PC-3 (cell line): ENCODE measurements at regions not wholly inside any gene's neighbourhood (a gene's known extent, or its start where the extent isn't known, plus 50 kb on each side); places are given as distances from the start of the nearest gene placed in this dataset.

Experiments used
- ATAC-seq: fragments of 200-7000 bp; cut with Tn5 transposase; 2 replicates; pipeline ENCODE4 v1.9.1; 2020; ENCODE audit warnings: mild to moderate bottlenecking, moderate library complexity
- BruUV-seq: library from RNA; stranded (reverse); fragments of 400-500 nt; replicated peaks from 2 replicates; lab custom pipeline; 2021; lab: Mats Ljungman, UMichigan
- CTCF ChIA-PET: fragments of 300-600 bp; sonication (Branson Sonifier 250); formaldehyde crosslinking; loops from one replicate; lab custom pipeline; 2022; ENCODE audit warnings: antibody characterized with exemption; lab: Charles Lee
- POLR2A ChIA-PET: fragments of 300-600 bp; sonication (Branson Sonifier 250); formaldehyde crosslinking; loops from one replicate; lab custom pipeline; 2022; ENCODE audit warnings: antibody characterized with exemption; ENCODE audit not compliant: unreplicated experiment; lab: Charles Lee
- DNase-seq: peaks from one replicate; pipeline ENCODE4 v3.0.0-alpha.2; 2015
- H2AFZ ChIP-seq: fragments of 300-600 bp; sonication (generic); 2 replicates; pipeline ENCODE4 v1.6.0; 2016; ENCODE audit warnings: antibody characterized with exemption, low read length
- H3F3A ChIP-seq: fragments of 300-600 bp; sonication (generic); one replicate; pipeline ENCODE4 v1.6.0; 2017; ENCODE audit warnings: antibody characterized with exemption, low read length, control low read depth, mild to moderate bottlenecking; ENCODE audit not compliant: unreplicated experiment
- H3K27ac ChIP-seq: fragments of 300-600 bp; sonication (generic); 2 replicates; pipeline ENCODE4 v1.5.1; 2016; ENCODE audit warnings: mild to moderate bottlenecking, low read length
- H3K27me3 ChIP-seq: fragments of 300-600 bp; sonication (generic); 2 replicates; pipeline ENCODE4 v1.6.1; 2016; ENCODE audit warnings: low read length, mixed read lengths
- H3K36me3 ChIP-seq: fragments of 300-600 bp; sonication (generic); 2 replicates; pipeline ENCODE4 v1.6.1; 2016; ENCODE audit warnings: low read depth, mixed run types, low read length, mixed read lengths
- H3K4me1 ChIP-seq: fragments of 300-600 bp; sonication (generic); 2 replicates; pipeline ENCODE4 v1.5.1; 2016; ENCODE audit warnings: low read length; ENCODE audit not compliant: insufficient read depth
- H3K4me2 ChIP-seq: fragments of 300-600 bp; sonication (generic); 2 replicates; pipeline ENCODE4 v1.6.0; 2016; ENCODE audit warnings: low read length
- H3K4me3 ChIP-seq: fragments of 300-600 bp; sonication (generic); 2 replicates; pipeline ENCODE4 v1.5.1; 2016; ENCODE audit warnings: mild to moderate bottlenecking, low read length, mixed read lengths
- H3K79me2 ChIP-seq: fragments of 300-600 bp; sonication (generic); 2 replicates; pipeline ENCODE4 v1.6.1; 2017; ENCODE audit warnings: low read length, mixed read lengths
- H3K9ac ChIP-seq: fragments of 300-600 bp; sonication (generic); 2 replicates; pipeline ENCODE4 v1.6.0; 2016; ENCODE audit warnings: mild to moderate bottlenecking, low read length
- H3K9me2 ChIP-seq: fragments of 300-600 bp; sonication (generic); replicated peaks from 2 replicates; pipeline ENCODE4 v1.6.1; 2016; ENCODE audit warnings: mixed run types, low read length, mixed read lengths
- H3K9me3 ChIP-seq: fragments of 300-600 bp; sonication (generic); 2 replicates; pipeline ENCODE4 v1.6.1; 2016; ENCODE audit warnings: low read length, mixed read lengths
- H4K20me1 ChIP-seq: fragments of 300-600 bp; sonication (generic); 2 replicates; pipeline ENCODE4 v1.6.1; 2016; ENCODE audit warnings: low read length, mixed read lengths
- EZH2 ChIP-seq: fragments of 300-600 bp; sonication (generic); IDR thresholded peaks from one replicate; pipeline ENCODE4 v1.6.1; 2017; ENCODE audit warnings: antibody characterized with exemption, mild to moderate bottlenecking, low read length; ENCODE audit not compliant: unreplicated experiment
- EZH2phosphoT487 ChIP-seq: fragments of 300-600 bp; sonication (generic); IDR thresholded peaks from 2 replicates; pipeline ENCODE4 v1.6.1; 2018; ENCODE audit warnings: mild to moderate bottlenecking, antibody characterized with exemption, low read length, borderline replicate concordance
- intact Hi-C: fragments of 100-400 bp; cut with micrococcal nuclease; formaldehyde crosslinking; loops from 2 replicates; pipeline ENCODE4 v1.9.0; 2023
- TF ChIP-seq, protein P1 (sequence below): fragments of 300-600 bp; sonication (generic); conservative IDR thresholded peaks from 2 replicates; pipeline ENCODE4 v1.5.1; 2017; ENCODE audit warnings: antibody characterized with exemption, low read depth, mild to moderate bottlenecking, low read length

DNA sequence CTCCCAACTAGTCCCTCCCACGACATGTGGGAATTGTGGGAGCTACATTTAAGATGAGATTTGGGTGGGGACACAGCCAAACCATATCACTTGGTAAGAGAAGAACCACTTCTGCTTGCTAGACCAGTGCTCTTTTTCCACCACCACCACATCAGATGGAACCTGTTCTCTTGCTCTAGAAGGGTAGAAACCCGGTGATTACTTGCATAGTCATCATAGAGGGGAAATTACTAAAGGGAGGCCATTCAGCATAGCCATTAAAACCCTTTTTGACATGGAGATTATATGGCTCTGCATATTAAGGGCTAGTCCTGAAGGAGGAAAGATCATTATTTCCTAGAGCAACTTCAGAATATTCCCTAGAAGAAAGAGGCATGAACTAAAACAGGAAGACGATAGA is 1188.0 kb downstream of the CDH11 start:
- H3K9me2 ChIP-seq = no peaks in the 10 kb centered on the region
- no peaks in the 10 kb centered on the region for H3K36me3 ChIP-seq
- H2AFZ ChIP-seq = no peak overlapping the region
- H3K79me2 ChIP-seq = no peaks in the 10 kb centered on the region
- H3F3A ChIP-seq = no peaks in the 10 kb centered on the region
- no peak for ATAC-seq
- H3K9ac ChIP-seq = no peak overlapping the region
- BruUV-seq = no TSS peak
- ChIA-PET CTCF (no interaction called here), POLR2A (no interaction called here)
- no peak for DNase-seq
- no peaks in the 10 kb centered on the region for H3K4me1 ChIP-seq
- intact Hi-C loops = no loop called here
- no peaks in the 10 kb centered on the region for H3K9me3 ChIP-seq
- H3K27ac ChIP-seq = no peak overlapping the region
- TF ChIP-seq EZH2phosphoT487 (no peak), EZH2 (no peak)
- TF ChIP-seq, protein P1, sequence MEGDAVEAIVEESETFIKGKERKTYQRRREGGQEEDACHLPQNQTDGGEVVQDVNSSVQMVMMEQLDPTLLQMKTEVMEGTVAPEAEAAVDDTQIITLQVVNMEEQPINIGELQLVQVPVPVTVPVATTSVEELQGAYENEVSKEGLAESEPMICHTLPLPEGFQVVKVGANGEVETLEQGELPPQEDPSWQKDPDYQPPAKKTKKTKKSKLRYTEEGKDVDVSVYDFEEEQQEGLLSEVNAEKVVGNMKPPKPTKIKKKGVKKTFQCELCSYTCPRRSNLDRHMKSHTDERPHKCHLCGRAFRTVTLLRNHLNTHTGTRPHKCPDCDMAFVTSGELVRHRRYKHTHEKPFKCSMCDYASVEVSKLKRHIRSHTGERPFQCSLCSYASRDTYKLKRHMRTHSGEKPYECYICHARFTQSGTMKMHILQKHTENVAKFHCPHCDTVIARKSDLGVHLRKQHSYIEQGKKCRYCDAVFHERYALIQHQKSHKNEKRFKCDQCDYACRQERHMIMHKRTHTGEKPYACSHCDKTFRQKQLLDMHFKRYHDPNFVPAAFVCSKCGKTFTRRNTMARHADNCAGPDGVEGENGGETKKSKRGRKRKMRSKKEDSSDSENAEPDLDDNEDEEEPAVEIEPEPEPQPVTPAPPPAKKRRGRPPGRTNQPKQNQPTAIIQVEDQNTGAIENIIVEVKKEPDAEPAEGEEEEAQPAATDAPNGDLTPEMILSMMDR = no peak
- no peak overlapping the region for H3K4me2 ChIP-seq
- no peak overlapping the region for H3K4me3 ChIP-seq
- H3K27me3 ChIP-seq = peaks cover 15% of the 10 kb centered on the region; the same call in 1 of the 2 replicates
- H4K20me1 ChIP-seq = no peaks in the 10 kb centered on the region

DNA sequence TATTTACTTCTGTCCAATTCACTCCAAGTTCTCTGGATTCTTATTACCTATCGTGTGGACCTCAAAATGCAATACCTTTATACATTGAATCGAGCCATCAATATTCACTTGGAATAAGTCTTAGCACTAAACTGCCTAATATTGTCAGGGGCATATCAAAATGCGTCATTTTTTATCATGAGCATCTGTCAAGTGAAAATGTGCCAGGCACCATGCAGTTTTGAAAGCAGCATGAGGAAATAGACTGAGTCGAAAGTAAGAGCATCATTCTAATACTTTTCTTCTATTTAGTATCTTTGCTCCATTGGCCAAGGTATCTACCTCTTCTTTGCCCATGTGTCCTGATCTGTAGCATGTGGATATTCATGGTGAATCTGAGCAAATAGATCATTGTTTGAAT is 1193.4 kb downstream of the CDH11 start:
- POLR2A ChIA-PET = no interaction called here

DNA sequence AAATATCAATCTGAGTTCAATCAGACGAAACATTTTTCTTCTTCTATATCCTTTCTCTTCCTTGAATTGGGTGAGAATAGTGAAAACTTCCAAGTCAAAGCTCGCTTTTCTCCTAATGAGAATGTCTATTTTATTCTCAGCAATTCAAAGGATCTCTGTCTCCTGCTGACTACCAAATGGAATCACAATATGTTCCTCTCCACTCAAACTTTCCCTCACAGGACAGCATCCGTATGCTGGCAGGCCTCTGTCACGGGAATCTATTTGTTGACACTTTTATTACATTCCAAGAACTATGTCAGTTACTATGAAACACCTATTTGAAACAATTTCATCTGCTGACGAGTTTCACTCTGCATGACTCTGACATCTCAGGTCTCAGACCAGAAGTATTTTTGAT is 1196.6 kb downstream of the CDH11 start:
- intact Hi-C loops = no loop called here
- Histone ChIP-seq H3K4me2 (no peak overlapping the region), H2AFZ (no peak overlapping the region), H3K27ac (no peak overlapping the region), H3K9me2 (no peaks in the 10 kb centered on the region), H3K36me3 (no peaks in the 10 kb centered on the region), H3K27me3 (peaks cover 14% of the 10 kb centered on the region; the same call in 1 of the 2 replicates), H3K79me2 (no peaks in the 10 kb centered on the region), H3F3A (no peaks in the 10 kb centered on the region), H3K4me3 (no peak overlapping the region), H4K20me1 (no peaks in the 10 kb centered on the region), H3K9me3 (no peaks in the 10 kb centered on the region), H3K4me1 (no peaks in the 10 kb centered on the region), H3K9ac (no peak overlapping the region)
- ATAC-seq (no peak), DNase-seq (no peak)
- CTCF ChIA-PET = no interaction called here
- POLR2A ChIA-PET = no interaction called here
- TF ChIP-seq EZH2 (no peak), EZH2phosphoT487 (no peak)
- TF ChIP-seq, protein P1 = no peak
- no TSS peak for BruUV-seq

More for the DNA sequence above, 1193.4 kb downstream of the CDH11 start:
- Histone ChIP-seq H3K4me1 (no peaks in the 10 kb centered on the region), H3K9me2 (no peaks in the 10 kb centered on the region), H3K4me3 (no peak overlapping the region), H3K9ac (no peak overlapping the region), H3K27ac (no peak overlapping the region), H4K20me1 (no peaks in the 10 kb centered on the region), H3K4me2 (no peak overlapping the region), H3K36me3 (no peaks in the 10 kb centered on the region), H3K27me3 (peaks cover 14% of the 10 kb centered on the region; the same call in 1 of the 2 replicates), H3F3A (no peaks in the 10 kb centered on the region), H3K79me2 (no peaks in the 10 kb centered on the region), H3K9me3 (no peaks in the 10 kb centered on the region), H2AFZ (no peak overlapping the region)
- TF ChIP-seq, protein P1 = no peak
- TF ChIP-seq EZH2phosphoT487 (no peak), EZH2 (no peak)
- DNase-seq = no peak
- intact Hi-C loops = no loop called here
- CTCF ChIA-PET = no interaction called here
- ATAC-seq = no peak
- BruUV-seq = no TSS peak
